Activated CD4-positive, alpha-beta memory T cell treated with anti-CD3 and anti-CD28 coated beads for 36 hours (primary cell): ENCODE measurements at regions not wholly inside any gene's neighbourhood (a gene's known extent, or its start where the extent isn't known, plus 50 kb on each side); places are given as distances from the start of the nearest gene placed in this dataset.

Experiments
- CTCF ChIA-PET: fragments of 350-600 bp; sonication (Branson Sonifier 250); formaldehyde crosslinking; loops from one replicate; lab custom pipeline; 2021; ENCODE audit warnings: antibody characterized with exemption, inconsistent platforms; lab: Charles Lee
- POLR2A ChIA-PET: fragments of 350-600 bp; sonication (Branson Sonifier 250); formaldehyde crosslinking; loops from one replicate; lab custom pipeline; 2021; ENCODE audit warnings: antibody characterized with exemption; lab: Charles Lee
- DNase-seq: peaks from one replicate; pipeline ENCODE4 v3.0.0-alpha.2; 2020
- H3K27ac Mint-ChIP-seq: one replicate; pipeline ENCODE4 v1.8.0; 2021; ENCODE audit warnings: mixed read lengths
- H3K27me3 Mint-ChIP-seq: one replicate; pipeline ENCODE4 v1.8.0; 2021; ENCODE audit warnings: mixed read lengths
- H3K36me3 Mint-ChIP-seq: one replicate; pipeline ENCODE4 v1.8.0; 2021; ENCODE audit warnings: mixed read lengths
- H3K4me1 Mint-ChIP-seq: one replicate; pipeline ENCODE4 v1.8.0; 2021; ENCODE audit warnings: low read depth, mixed read lengths
- H3K4me3 Mint-ChIP-seq: one replicate; pipeline ENCODE4 v1.8.0; 2021; ENCODE audit warnings: mild to moderate bottlenecking, mixed read lengths
- H3K9me3 Mint-ChIP-seq: one replicate; pipeline ENCODE4 v1.8.0; 2021; ENCODE audit warnings: mixed read lengths
- intact Hi-C: fragments of 100-400 bp; cut with micrococcal nuclease; formaldehyde crosslinking; loops from one replicate; pipeline ENCODE4 v1.15.1; 2023

DNA sequence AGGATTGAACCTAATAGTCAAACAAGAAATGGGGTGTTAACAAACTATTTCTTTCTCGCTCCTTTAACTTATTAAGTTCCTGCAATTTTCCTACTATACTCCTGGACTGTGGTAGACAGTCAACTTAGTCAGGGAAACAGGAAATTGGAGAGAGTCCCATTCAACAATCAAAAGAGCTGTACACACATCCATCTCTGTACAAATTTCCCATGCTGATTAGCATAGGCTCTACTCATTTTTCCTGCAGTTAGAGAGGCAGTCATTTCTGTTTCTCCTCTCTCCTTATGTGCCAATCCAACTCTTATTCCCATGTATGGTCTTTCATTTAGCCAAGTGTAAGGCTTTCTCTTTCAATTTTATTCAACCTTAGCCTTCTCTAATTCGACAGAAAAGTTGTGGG lies 1168.5 kb upstream of the FLRT2 start:
- Mint-ChIP-seq H3K36me3 (no peaks in the 10 kb centered on the region), H3K4me3 (no peak overlapping the region), H3K27me3 (no peaks in the 10 kb centered on the region), H3K27ac (no peak overlapping the region), H3K4me1 (no peaks in the 10 kb centered on the region), H3K9me3 (peaks cover 27% of the 10 kb centered on the region)
- POLR2A ChIA-PET: no interaction called here
- DNase-seq: no peak
- CTCF ChIA-PET: no interaction called here
- intact Hi-C loops: no loop called here

DNA sequence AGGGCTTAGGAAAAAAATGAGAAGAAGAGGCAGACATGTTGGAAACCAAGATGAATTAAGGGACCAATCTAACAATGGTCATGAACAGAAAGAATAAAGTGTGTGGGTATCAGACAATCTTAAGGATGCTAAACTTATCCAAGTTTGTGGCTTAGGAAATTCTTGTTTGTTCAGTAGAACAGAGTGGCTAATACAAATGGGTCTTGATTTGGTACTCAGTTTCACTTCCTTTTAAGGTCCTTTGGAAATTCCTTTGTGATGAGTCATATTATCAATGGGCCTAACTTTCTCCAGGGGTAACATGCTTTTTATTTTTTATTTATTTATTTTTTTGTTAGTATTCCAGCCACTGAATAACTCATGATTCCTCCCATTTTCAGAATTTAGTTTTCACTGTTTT lies 1154.7 kb upstream of the FLRT2 start:
- no peak overlapping the region for H3K27ac Mint-ChIP-seq
- CTCF ChIA-PET: no interaction called here
- POLR2A ChIA-PET: no interaction called here
- peaks cover 31% of the 10 kb centered on the region for H3K9me3 Mint-ChIP-seq
- H3K4me1 Mint-ChIP-seq: no peaks in the 10 kb centered on the region
- DNase-seq: no peak
- no peak overlapping the region for H3K4me3 Mint-ChIP-seq
- no peaks in the 10 kb centered on the region for H3K27me3 Mint-ChIP-seq
- intact Hi-C loops: no loop called here
- H3K36me3 Mint-ChIP-seq: no peaks in the 10 kb centered on the region

DNA sequence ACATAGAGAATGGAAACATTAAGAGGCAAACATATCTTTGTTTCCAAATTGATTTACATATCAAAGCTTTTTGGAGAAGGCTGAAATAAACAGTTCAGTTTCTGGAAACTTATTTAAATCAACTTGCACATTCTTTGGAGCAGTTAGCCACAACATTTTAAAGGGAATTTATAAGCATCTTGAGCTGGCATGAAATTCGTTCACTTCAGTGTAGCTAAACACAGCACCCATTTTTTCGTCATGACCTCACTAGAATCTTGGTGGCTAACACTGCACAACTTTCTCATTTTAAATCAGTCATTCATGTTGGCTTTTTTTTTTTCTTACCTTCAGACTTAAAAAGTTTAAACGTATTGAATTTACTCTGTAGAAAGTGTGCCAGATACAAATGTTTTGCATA lies 1139.9 kb upstream of the FLRT2 start:
- POLR2A ChIA-PET: no interaction called here
- H3K36me3 Mint-ChIP-seq: no peaks in the 10 kb centered on the region

DNA sequence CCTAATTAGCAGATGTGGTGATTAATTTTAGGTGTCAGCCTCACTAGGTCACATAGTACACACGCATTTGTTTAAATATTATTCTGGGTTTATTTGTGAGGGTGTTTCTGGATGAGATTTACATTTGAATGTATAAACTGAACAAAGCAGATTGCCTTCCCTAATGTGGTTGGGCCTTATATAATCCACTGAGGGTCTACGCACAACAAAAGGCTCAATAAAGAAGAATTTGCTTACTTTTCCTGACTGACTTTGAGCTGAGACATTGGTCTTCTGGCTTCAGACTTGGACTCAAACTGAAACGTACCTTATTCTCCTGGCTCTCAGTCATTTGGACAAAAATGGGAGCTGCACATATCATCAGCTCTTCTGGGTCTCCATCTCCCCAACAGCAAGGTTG lies 1132.3 kb upstream of the FLRT2 start:
- Mint-ChIP-seq H3K27ac (no peak overlapping the region), H3K4me3 (no peak overlapping the region), H3K9me3 (peaks cover 17% of the 10 kb centered on the region), H3K4me1 (no peaks in the 10 kb centered on the region), H3K36me3 (no peaks in the 10 kb centered on the region), H3K27me3 (no peaks in the 10 kb centered on the region)
- DNase-seq: no peak
- POLR2A ChIA-PET: no interaction called here
- CTCF ChIA-PET: no interaction called here
- intact Hi-C loops: no loop called here

More for the DNA sequence above, 1139.9 kb upstream of the FLRT2 start:
- intact Hi-C loops: no loop called here
- Mint-ChIP-seq H3K27me3 (no peaks in the 10 kb centered on the region), H3K4me3 (no peak overlapping the region), H3K9me3 (peaks cover 34% of the 10 kb centered on the region), H3K4me1 (no peaks in the 10 kb centered on the region), H3K27ac (no peak overlapping the region)
- CTCF ChIA-PET: no interaction called here
- DNase-seq: no peak

DNA sequence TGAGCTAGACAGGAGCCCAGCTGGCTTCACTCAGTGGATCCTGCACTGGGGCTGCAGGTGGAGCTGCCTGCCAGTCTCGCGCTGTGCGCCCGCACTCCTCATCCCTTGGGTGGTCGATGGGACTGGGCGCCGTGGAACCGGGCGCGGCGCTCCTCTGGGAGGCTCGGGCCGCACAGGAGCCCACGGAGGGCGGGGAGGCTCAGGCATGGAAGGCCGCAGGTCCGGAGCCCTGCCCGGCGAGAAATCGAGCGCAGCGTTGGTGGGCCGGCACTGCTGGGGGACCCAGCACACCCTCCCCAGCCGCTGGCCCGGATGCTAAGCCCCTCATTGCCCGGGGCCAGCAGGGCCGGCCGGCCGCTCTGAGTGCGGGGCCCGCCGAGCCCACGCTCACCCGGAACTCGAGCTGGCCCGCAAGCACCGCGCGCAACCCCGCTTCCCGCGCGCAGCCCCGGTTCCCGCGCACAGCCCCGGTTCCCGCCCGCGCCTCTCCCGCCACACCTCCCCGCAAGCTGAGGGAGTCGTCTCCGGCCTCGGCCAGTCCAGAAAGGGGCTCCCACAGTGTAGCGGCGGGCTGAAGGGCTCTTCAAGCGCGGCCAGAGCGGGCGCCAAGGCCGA lies 1130.5 kb upstream of the FLRT2 start:
- Mint-ChIP-seq H3K36me3 (no peaks in the 10 kb centered on the region), H3K27me3 (no peaks in the 10 kb centered on the region), H3K27ac (no peak overlapping the region), H3K4me3 (no peak overlapping the region), H3K4me1 (no peaks in the 10 kb centered on the region), H3K9me3 (peaks cover 14% of the 10 kb centered on the region)
- POLR2A ChIA-PET: no interaction called here
- CTCF ChIA-PET: no interaction called here
- intact Hi-C loops: no loop called here
- DNase-seq: no peak

DNA sequence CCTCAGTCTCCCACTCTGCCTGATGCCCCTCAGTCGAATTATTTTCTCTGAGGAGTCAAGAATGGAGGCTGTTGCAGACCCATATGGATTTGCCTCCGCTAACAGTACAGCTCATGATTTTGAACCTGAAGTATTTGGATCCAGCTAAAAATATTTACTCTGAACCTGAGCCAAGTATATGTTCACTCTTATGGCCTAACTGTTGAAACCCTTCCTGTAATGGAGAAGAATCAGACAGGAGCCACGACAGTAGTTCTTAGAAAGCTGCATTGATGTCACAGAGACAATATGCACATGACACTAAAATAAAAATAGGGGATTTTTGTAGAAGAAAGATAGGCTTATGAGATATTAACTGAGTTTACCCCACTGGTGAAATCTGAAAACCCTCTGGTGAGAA lies 1128.3 kb upstream of the FLRT2 start:
- Mint-ChIP-seq H3K27ac (no peak overlapping the region), H3K4me3 (no peak overlapping the region), H3K27me3 (no peaks in the 10 kb centered on the region), H3K4me1 (no peaks in the 10 kb centered on the region), H3K36me3 (no peaks in the 10 kb centered on the region), H3K9me3 (peaks cover 15% of the 10 kb centered on the region)
- ChIA-PET POLR2A (no interaction called here), CTCF (no interaction called here)
- intact Hi-C loops: no loop called here
- no peak for DNase-seq

DNA sequence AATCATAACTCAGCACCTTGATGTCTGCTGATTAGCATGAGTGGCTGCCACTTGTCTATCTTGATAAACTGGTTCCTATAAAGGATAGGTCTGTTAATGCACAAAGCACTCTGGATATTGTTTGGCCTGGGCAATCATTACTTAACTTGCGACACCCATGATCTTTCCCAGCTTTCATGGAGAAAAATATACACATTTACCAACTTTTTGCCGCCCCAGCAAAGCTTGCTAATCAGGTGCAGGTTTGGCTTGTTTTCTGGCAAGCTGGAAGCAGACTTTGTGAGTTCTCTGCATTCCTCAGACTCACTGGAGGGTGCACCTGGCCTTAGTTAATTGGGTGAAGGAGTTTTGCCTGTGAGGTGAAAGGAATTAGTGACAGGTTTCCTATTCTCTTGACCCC lies 1126.4 kb upstream of the FLRT2 start:
- Mint-ChIP-seq H3K4me1 (no peaks in the 10 kb centered on the region), H3K36me3 (no peaks in the 10 kb centered on the region), H3K27ac (no peak overlapping the region), H3K4me3 (no peak overlapping the region), H3K9me3 (peaks cover 8% of the 10 kb centered on the region), H3K27me3 (no peaks in the 10 kb centered on the region)
- intact Hi-C loops: no loop called here
- CTCF ChIA-PET: no interaction called here
- DNase-seq: no peak
- POLR2A ChIA-PET: no interaction called here

DNA sequence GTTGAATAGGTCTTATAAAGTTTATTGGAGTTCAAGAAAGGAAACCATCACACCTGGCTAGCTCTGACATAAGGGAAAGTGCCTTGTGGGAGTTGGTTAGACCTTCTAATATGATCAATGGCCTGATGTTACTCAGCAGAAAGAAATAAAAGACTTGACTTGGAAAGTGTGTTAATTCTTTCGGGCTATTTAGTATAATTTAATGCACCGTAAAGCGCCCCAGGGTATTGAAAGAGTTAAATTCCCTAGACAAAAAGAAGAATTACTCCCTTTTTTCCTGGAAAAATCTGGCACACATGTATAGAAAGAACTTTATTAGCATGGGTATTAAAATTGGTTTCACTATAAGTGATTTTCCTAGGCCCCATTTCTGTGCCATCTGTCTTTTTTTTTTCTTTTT lies 1125.7 kb upstream of the FLRT2 start:
- peaks cover 8% of the 10 kb centered on the region for H3K9me3 Mint-ChIP-seq
- no peaks in the 10 kb centered on the region for H3K36me3 Mint-ChIP-seq
- no peak for DNase-seq
- ChIA-PET POLR2A (no interaction called here), CTCF (no interaction called here)
- no peak overlapping the region for H3K27ac Mint-ChIP-seq
- intact Hi-C loops: no loop called here
- H3K4me1 Mint-ChIP-seq: no peaks in the 10 kb centered on the region
- no peaks in the 10 kb centered on the region for H3K27me3 Mint-ChIP-seq
- no peak overlapping the region for H3K4me3 Mint-ChIP-seq

DNA sequence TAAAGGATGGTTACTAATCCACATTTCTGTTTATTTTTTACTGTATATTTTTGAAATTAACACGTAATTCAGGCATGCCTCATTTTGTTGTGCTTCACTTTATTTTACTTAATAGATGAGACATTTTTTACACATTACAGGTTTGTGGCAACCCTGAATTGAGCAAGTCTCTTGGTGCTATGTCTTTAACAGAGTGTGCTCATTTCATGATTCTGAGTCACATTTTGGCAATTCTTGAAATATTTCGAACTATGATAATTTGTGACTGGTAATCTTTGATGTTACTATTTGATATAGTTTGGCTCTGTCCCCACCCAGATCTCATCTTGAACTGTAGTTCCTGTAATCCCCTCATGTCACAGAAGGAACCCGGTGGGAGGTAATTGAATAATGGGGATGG lies 1120.5 kb upstream of the FLRT2 start:
- ChIA-PET CTCF (no interaction called here), POLR2A (no interaction called here)
- no peaks in the 10 kb centered on the region for H3K27me3 Mint-ChIP-seq

DNA sequence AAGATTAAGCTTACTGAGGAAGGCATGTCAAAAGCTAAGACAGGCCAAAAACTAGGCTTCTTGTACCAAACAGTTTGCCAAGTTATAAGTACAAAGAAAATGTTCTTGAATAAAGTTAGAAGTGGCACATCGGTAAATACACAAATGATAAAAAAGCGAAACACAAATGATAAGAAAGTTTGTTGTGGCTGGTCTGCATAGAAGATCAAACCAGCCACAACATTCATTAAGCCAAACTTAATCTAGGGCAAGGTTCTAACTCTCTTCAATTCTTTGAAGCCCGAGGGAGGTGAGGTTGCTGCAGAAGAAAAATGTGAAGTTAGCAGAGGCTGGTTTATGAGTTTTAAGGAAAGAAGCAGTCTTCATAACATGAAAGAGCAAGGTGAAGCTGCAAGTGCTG lies 1119.6 kb upstream of the FLRT2 start:
- no peaks in the 10 kb centered on the region for H3K4me1 Mint-ChIP-seq
- intact Hi-C loops: no loop called here
- CTCF ChIA-PET: no interaction called here

More for the DNA sequence above, 1120.5 kb upstream of the FLRT2 start:
- Mint-ChIP-seq H3K36me3 (no peaks in the 10 kb centered on the region), H3K27ac (no peak overlapping the region), H3K9me3 (peaks cover 28% of the 10 kb centered on the region), H3K4me3 (no peak overlapping the region), H3K4me1 (no peaks in the 10 kb centered on the region)
- no peak for DNase-seq
- intact Hi-C loops: no loop called here

DNA sequence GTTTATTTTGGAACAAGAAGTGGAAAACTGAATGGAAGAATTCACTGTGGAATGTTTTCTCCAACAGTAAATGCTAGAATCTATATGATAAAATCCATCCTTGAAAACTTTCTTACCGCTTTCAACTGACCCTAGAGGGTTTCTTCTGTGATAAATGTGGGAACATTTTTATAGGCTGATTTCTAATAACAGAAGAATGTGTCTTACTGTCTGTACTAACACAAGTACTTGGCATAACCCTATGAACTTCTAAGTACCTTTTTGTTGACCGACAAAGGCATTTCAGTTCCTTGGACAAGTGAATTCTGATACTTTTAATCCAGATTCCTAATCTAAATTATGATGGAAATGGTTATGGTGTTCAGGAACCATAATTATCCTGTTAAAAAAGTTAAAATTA lies 1109.7 kb upstream of the FLRT2 start:
- no peak overlapping the region for H3K4me3 Mint-ChIP-seq
- H3K27ac Mint-ChIP-seq: no peak overlapping the region
- CTCF ChIA-PET: no interaction called here
- no peaks in the 10 kb centered on the region for H3K27me3 Mint-ChIP-seq
- no peaks in the 10 kb centered on the region for H3K4me1 Mint-ChIP-seq
- POLR2A ChIA-PET: no interaction called here
- no peaks in the 10 kb centered on the region for H3K36me3 Mint-ChIP-seq
- peaks cover 26% of the 10 kb centered on the region for H3K9me3 Mint-ChIP-seq
- intact Hi-C loops: no loop called here
- DNase-seq: no peak

More for the DNA sequence above, 1119.6 kb upstream of the FLRT2 start:
- Mint-ChIP-seq H3K9me3 (peaks cover 27% of the 10 kb centered on the region), H3K4me3 (no peak overlapping the region), H3K36me3 (no peaks in the 10 kb centered on the region), H3K27ac (no peak overlapping the region), H3K27me3 (no peaks in the 10 kb centered on the region)
- POLR2A ChIA-PET: no interaction called here
- DNase-seq: no peak

DNA sequence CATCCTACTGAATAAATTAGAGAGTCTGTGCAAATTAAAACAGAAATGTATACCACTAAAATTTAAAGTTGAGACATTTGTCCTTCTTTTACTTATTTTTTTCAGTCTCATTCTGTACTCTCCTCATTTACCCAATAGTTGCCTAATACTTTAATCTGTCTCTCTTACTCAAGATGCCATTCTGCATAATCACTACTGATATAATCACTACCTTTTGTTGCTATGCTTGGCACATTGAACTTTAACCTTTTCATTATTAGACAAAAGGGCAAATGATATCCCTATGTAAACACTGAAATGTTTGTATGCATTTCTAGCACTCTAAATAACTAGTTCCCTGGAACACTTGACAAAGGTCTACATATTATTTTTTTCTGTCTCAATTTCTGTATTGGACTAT lies 1108.3 kb upstream of the FLRT2 start:
- no peaks in the 10 kb centered on the region for H3K27me3 Mint-ChIP-seq

DNA sequence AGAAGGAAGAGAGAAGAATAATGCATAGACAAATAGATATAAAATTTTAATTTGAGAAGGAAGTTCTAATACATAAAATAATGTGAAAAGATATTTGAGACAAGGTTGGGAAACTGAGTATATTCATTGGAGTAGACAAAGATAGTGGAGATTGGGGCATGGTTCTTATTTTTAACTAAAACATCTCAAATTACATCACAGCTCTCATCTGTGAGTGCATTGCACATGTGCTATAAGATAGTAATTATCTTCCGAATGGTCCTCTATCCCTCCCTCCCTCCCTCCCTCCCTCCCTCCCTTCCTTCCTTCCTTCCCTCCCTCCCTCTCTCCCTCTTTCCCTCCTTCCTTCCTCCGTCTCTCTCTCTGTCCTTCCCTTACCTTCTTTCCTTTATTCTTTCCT lies 1104.0 kb upstream of the FLRT2 start:
- Mint-ChIP-seq H3K36me3 (no peaks in the 10 kb centered on the region), H3K9me3 (peaks cover 7% of the 10 kb centered on the region), H3K27me3 (no peaks in the 10 kb centered on the region), H3K27ac (no peak overlapping the region), H3K4me3 (no peak overlapping the region), H3K4me1 (no peaks in the 10 kb centered on the region)
- ChIA-PET CTCF (no interaction called here), POLR2A (no interaction called here)
- DNase-seq: no peak
- intact Hi-C loops: no loop called here

More for the DNA sequence above, 1108.3 kb upstream of the FLRT2 start:
- DNase-seq: no peak
- Mint-ChIP-seq H3K4me1 (no peaks in the 10 kb centered on the region), H3K4me3 (no peak overlapping the region), H3K9me3 (peaks cover 24% of the 10 kb centered on the region), H3K36me3 (no peaks in the 10 kb centered on the region), H3K27ac (no peak overlapping the region)
- intact Hi-C loops: no loop called here
- ChIA-PET POLR2A (no interaction called here), CTCF (no interaction called here)
